Glutamatergic neuron (in vitro differentiated cells): ENCODE measurements at regions not wholly inside any gene's neighbourhood (a gene's known extent, or its start where the extent isn't known, plus 50 kb on each side); places are given as distances from the start of the nearest gene placed in this dataset.

Source experiments
- DNase-seq: peaks from one replicate; pipeline ENCODE4 v3.0.0; 2022
- H3K27ac Mint-ChIP-seq: one replicate; pipeline ENCODE4 v1.8.0; 2020; ENCODE audit warnings: mild to moderate bottlenecking, mixed read lengths, inconsistent platforms; ENCODE audit not compliant: unreplicated experiment
- H3K27me3 Mint-ChIP-seq: one replicate; pipeline ENCODE4 v1.8.0; 2020; ENCODE audit warnings: mild to moderate bottlenecking, moderate library complexity, mixed read lengths, inconsistent platforms; ENCODE audit not compliant: unreplicated experiment
- H3K36me3 Mint-ChIP-seq: one replicate; pipeline ENCODE4 v1.8.0; 2020; ENCODE audit warnings: mild to moderate bottlenecking, mixed read lengths, inconsistent platforms; ENCODE audit not compliant: unreplicated experiment
- H3K4me1 Mint-ChIP-seq: one replicate; pipeline ENCODE4 v1.8.0; 2020; ENCODE audit warnings: mild to moderate bottlenecking, low read depth, mixed read lengths, inconsistent platforms; ENCODE audit not compliant: unreplicated experiment
- H3K4me3 Mint-ChIP-seq: one replicate; pipeline ENCODE4 v1.8.0; 2020; ENCODE audit warnings: mild to moderate bottlenecking, mixed read lengths, inconsistent platforms; ENCODE audit not compliant: unreplicated experiment
- H3K9me3 Mint-ChIP-seq: one replicate; pipeline ENCODE4 v1.8.0; 2020; ENCODE audit warnings: mild to moderate bottlenecking, moderate library complexity, mixed read lengths, inconsistent platforms; ENCODE audit not compliant: unreplicated experiment
- TF ChIP-seq, protein P1 (sequence below): fragments of 200-600 bp; sonication (generic); IDR thresholded peaks from one replicate; pipeline ENCODE4 v1.5.0; 2021; ENCODE audit not compliant: partially characterized antibody, unreplicated experiment

DNA sequence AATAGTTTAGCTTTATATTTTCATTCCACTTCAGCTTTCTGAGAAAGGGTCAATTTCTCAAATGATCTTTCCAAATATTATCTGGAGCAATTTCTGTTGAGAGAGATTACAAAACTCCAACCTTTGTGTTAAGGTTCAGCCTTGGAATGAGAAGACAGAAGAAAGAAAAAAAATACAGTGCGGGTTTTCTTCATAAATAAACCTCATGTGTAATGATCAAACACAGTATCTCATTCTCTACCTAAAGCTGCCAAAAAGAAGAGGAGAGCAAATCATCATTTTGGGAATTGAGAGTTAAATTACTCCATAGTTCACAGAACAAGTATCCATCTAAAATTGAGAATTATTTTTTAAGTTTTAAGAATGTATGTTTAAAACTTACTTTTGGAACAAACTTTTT, 420.5 kb downstream of the KLF5 start:
- DNase-seq: no peak
- H3K4me3 Mint-ChIP-seq: no peak overlapping the region
- H3K4me1 Mint-ChIP-seq: no peaks in the 10 kb centered on the region
- H3K27ac Mint-ChIP-seq: no peak overlapping the region
- H3K9me3 Mint-ChIP-seq: no peaks in the 10 kb centered on the region
- H3K36me3 Mint-ChIP-seq: no peaks in the 10 kb centered on the region
- TF ChIP-seq, protein P1, sequence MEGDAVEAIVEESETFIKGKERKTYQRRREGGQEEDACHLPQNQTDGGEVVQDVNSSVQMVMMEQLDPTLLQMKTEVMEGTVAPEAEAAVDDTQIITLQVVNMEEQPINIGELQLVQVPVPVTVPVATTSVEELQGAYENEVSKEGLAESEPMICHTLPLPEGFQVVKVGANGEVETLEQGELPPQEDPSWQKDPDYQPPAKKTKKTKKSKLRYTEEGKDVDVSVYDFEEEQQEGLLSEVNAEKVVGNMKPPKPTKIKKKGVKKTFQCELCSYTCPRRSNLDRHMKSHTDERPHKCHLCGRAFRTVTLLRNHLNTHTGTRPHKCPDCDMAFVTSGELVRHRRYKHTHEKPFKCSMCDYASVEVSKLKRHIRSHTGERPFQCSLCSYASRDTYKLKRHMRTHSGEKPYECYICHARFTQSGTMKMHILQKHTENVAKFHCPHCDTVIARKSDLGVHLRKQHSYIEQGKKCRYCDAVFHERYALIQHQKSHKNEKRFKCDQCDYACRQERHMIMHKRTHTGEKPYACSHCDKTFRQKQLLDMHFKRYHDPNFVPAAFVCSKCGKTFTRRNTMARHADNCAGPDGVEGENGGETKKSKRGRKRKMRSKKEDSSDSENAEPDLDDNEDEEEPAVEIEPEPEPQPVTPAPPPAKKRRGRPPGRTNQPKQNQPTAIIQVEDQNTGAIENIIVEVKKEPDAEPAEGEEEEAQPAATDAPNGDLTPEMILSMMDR: no peak
- no peaks in the 10 kb centered on the region for H3K27me3 Mint-ChIP-seq

DNA sequence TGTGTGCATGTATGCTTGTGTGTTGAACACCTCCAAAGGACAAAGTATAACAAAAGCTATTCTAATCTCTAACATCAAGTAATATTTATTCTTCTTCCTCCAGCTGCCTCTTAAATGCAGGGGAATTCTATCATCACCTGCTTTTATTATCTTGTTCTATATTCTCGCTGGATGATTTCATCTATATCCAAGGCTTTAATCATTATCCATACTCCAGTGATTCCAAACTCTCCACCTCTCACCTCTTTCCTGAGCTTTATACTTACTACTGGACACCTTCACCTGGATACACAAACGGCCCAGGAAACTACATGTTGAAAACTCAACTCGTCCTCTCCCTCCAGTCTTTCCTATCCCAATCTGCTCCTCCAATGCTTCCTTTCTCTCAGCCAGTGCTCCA, 418.6 kb downstream of the KLF5 start:
- Mint-ChIP-seq H3K4me3 (no peak overlapping the region), H3K27ac (no peak overlapping the region), H3K36me3 (no peaks in the 10 kb centered on the region), H3K9me3 (no peaks in the 10 kb centered on the region), H3K4me1 (no peaks in the 10 kb centered on the region), H3K27me3 (no peaks in the 10 kb centered on the region)
- TF ChIP-seq, protein P1: no peak
- DNase-seq: no peak

DNA sequence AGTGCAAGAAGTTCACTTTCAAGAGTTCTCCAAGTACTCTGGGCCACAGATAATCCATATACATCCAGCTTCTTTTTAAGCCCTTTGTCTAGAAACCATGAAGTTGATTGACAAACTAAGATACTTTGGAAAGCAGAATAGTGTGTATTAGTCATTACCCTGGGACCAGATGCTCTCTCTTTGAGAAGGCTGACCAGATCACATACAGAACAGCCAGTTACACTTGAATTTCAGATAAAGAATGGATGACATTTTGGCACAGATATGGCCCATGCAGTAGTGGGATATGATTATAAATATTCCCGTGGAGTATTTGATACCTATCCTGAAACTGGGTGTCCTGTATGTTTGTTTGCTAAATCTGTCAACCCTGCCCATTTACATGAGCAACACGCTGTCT, 414.2 kb downstream of the KLF5 start:
- Mint-ChIP-seq H3K4me3 (no peak overlapping the region), H3K4me1 (no peaks in the 10 kb centered on the region), H3K9me3 (peaks cover 1% of the 10 kb centered on the region), H3K27me3 (peaks cover 2% of the 10 kb centered on the region), H3K36me3 (no peaks in the 10 kb centered on the region), H3K27ac (no peak overlapping the region)
- TF ChIP-seq, protein P1: no peak
- no peak for DNase-seq

DNA sequence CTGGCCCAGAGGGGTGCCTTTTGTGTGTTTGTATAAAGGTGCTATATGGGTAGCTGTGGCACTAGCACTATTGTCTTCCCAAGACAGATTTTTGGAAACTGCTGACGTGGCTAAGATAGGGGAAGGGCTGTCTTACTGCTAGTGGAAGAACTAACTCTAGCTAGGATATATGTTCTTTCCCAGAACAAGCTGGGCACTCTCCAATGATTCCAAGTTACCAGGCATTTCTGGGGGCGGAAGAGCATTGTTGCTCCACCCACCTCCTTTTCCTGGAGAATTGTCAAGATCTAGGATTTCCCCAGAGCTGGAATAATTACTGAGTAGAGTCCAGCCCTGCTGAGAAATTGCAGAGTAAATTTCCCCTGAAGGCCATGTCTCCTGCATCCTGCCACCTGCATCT, 408.3 kb downstream of the KLF5 start:
- no peak overlapping the region for H3K27ac Mint-ChIP-seq
- DNase-seq: no peak
- peaks cover 1% of the 10 kb centered on the region for H3K9me3 Mint-ChIP-seq
- H3K27me3 Mint-ChIP-seq: peaks cover 2% of the 10 kb centered on the region
- H3K4me1 Mint-ChIP-seq: no peaks in the 10 kb centered on the region
- H3K4me3 Mint-ChIP-seq: no peak overlapping the region
- no peaks in the 10 kb centered on the region for H3K36me3 Mint-ChIP-seq
- TF ChIP-seq, protein P1: no peak

DNA sequence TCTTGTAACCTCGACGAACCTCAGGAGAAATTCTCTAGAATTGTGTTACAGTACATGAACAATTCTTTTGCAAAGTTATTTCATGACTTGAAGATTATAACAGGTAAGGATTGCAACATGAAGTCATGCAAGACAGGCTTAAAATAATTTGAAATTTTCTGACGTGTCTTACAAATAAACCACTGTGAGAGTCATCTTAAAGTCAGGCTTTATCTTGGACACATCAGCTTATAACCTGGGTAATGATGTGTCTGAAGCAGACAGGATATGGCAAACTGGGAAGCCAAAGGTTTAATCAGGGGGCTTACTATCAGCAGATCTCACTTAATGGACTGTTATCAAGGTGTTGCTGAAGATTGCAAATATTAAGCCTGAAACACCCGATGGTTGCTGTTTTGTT, 407.8 kb downstream of the KLF5 start:
- TF ChIP-seq, protein P1: no peak
- no peaks in the 10 kb centered on the region for H3K4me1 Mint-ChIP-seq
- H3K27ac Mint-ChIP-seq: no peak overlapping the region
- H3K4me3 Mint-ChIP-seq: no peak overlapping the region
- H3K36me3 Mint-ChIP-seq: no peaks in the 10 kb centered on the region
- peaks cover 1% of the 10 kb centered on the region for H3K9me3 Mint-ChIP-seq
- peaks cover 2% of the 10 kb centered on the region for H3K27me3 Mint-ChIP-seq
- DNase-seq: no peak
